Thyroid gland (tissue), 4 donors: ENCODE measurements at regions not wholly inside any gene's neighbourhood (a gene's known extent, or its start where the extent isn't known, plus 50 kb on each side); places are given as distances from the start of the nearest gene placed in this dataset.
A peak's percentile ranks its signal among the peaks of the same experiment; 100 is the strongest.
"Not testable (repeated sequence)": the region's sequence is repeated elsewhere in the genome, so short reads cannot be mapped to it uniquely, and the experiment has no call there.

Experiments
- DNase-seq, 2 donors: peaks; one replicate each; pipeline ENCODE4 v3.0.0-alpha.2; 2019
- H3K27ac ChIP-seq, 3 donors: fragments of 200-600 bp; sonication (generic); 1 replicate in 2 of 3; 2 replicates in 1 of 3; pipeline ENCODE4 v1.5.1; 2016 to 2019; ENCODE audit warnings: mild to moderate bottlenecking in 1 of 3, moderate library complexity in 1 of 3
- H3K27me3 ChIP-seq: fragments of 200-600 bp; sonication (generic); one replicate; pipeline ENCODE4 v1.5.1; 2019
- H3K36me3 ChIP-seq, 2 donors: fragments of 200-600 bp; sonication (generic); one replicate each; pipeline ENCODE4 v1.5.1; 2016 to 2019
- H3K4me1 ChIP-seq, 2 donors: fragments of 200-600 bp; sonication (generic); one replicate each; pipeline ENCODE4 v1.5.1; 2017 to 2019
- H3K4me3 ChIP-seq, 3 donors: fragments of 200-600 bp; sonication (generic); replicated peaks in 1 of 3; 1 replicate in 2 of 3; 2 replicates in 1 of 3; pipeline ENCODE4 v1.5.1; 2016; ENCODE audit warnings: mild to moderate bottlenecking in 1 of 3
- H3K9me3 ChIP-seq: fragments of 200-600 bp; sonication (generic); one replicate; pipeline ENCODE4 v1.5.1; 2017
- CTCF ChIP-seq, 6 experiments: fragments of 200-600 bp in 3 of 6; fragments of 450-650 bp in 3 of 6; sonication (generic) in 3 of 6; IDR thresholded peaks; one replicate each; pipeline ENCODE4 v1.5.1; 2016 to 2019; ENCODE audit warnings: antibody characterized with exemption in 6 of 6, mild to moderate bottlenecking in 2 of 6, inconsistent platforms in 1 of 6, moderate library complexity in 1 of 6
- POLR2A ChIP-seq, 2 donors: fragments of 450-650 bp; IDR thresholded peaks; one replicate each; pipeline ENCODE4 v1.6.1; 2017; ENCODE audit warnings: antibody characterized with exemption in 2 of 2, mild to moderate bottlenecking in 2 of 2, moderate library complexity in 1 of 2
- WGBS, 2 donors: methylation state at CpG; one replicate each; pipeline ENCODE4 v1.1.5; 2017; 5-methylcytosine and 5-hydroxymethylcytosine counted together
- intact Hi-C: fragments of 100-400 bp; cut with DNase I; formaldehyde crosslinking; loops from one replicate; pipeline ENCODE4 v1.15.1; 2023

GRCh38 chr17:70523426-70523825, 354.1 kb downstream of the KCNJ2 start:
- 84 to 89% methylated on average over 4 of the region's 4 CpGs for WGBS, 2 donors
- Histone ChIP-seq H3K9me3 (no peaks in the 10 kb centered on the region), H3K27ac (no peak overlapping the region), H3K4me1 (peaks cover 0 to 13% of the 10 kb centered on the region in 2 donors), H3K36me3 (no peaks in the 10 kb centered on the region), H3K27me3 (no peaks in the 10 kb centered on the region), H3K4me3 (no peak overlapping the region)
- intact Hi-C loops, result no loop called here
- TF ChIP-seq POLR2A (IDR thresholded peaks at IDR 0.05) (no peak), CTCF (IDR thresholded peaks at IDR 0.05) (no peak)
- DNase-seq, result no peak

GRCh38 chr17:70525035-70525434, 355.7 kb downstream of the KCNJ2 start:
- intact Hi-C loops, H3K9me3 ChIP-seq: not testable (repeated sequence)
- WGBS, 2 donors, result 98 to 99% methylated on average over 6 to 7 of the region's 7 CpGs

DNA sequence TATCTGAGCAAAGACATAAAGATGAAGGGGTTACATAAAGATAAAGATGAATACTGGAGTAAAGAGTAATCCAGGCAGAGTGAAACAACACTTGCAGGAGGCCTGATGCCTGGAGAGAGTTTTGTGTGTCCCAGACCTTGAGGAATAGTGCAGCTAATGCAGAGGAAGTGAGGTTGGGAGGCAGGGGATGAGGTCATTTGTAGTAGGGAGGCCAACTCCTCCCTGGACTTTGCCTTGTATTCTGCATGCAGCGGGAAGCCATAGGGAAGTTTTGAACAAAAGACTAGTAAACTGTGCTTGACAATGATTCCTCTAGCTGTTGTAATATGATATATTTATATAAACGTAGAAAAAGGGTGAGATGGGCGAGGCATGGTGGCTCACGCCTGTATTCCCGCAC, 356.6 kb downstream of the KCNJ2 start:
- Histone ChIP-seq H3K36me3 (no peaks in the 10 kb centered on the region), H3K27me3 (no peaks in the 10 kb centered on the region), H3K4me1 (peaks cover 0 to 13% of the 10 kb centered on the region in 2 donors), H3K27ac (no peak overlapping the region), H3K9me3 (no peaks in the 10 kb centered on the region), H3K4me3 (no peak overlapping the region)
- intact Hi-C loops, result no loop called here
- WGBS, 2 donors, result 90 to 97% methylated on average over 5 of the region's 5 CpGs
- DNase-seq, result no peak
- TF ChIP-seq POLR2A (IDR thresholded peaks at IDR 0.05), result no peak
- no peak for TF ChIP-seq CTCF (IDR thresholded peaks at IDR 0.05)

More at GRCh38 chr17:70525035-70525434, 355.7 kb downstream of the KCNJ2 start:
- H3K4me1 ChIP-seq, result peaks cover 0 to 13% of the 10 kb centered on the region in 2 donors
- DNase-seq, H3K27ac ChIP-seq, H3K4me3 ChIP-seq, H3K36me3 ChIP-seq, H3K27me3 ChIP-seq: not testable (repeated sequence)

GRCh38 chr17:70527364-70527888, 358.1 kb downstream of the KCNJ2 start:
- H3K27ac ChIP-seq, result no peak overlapping the region
- intact Hi-C loops, result no loop called here
- H3K4me3 ChIP-seq, result no peak overlapping the region
- no peaks in the 10 kb centered on the region for H3K9me3 ChIP-seq
- peak in 1 of 2 donors; percentile 1 for DNase-seq
- peaks cover 0 to 8% of the 10 kb centered on the region in 2 donors for H3K4me1 ChIP-seq
- no peaks in the 10 kb centered on the region for H3K36me3 ChIP-seq
- 60 to 78% methylated on average over 3 of the region's 3 CpGs for WGBS, 2 donors
- TF ChIP-seq POLR2A (IDR thresholded peaks at IDR 0.05) (no peak), CTCF (IDR thresholded peaks at IDR 0.05) (no peak)
- no peaks in the 10 kb centered on the region for H3K27me3 ChIP-seq

DNA sequence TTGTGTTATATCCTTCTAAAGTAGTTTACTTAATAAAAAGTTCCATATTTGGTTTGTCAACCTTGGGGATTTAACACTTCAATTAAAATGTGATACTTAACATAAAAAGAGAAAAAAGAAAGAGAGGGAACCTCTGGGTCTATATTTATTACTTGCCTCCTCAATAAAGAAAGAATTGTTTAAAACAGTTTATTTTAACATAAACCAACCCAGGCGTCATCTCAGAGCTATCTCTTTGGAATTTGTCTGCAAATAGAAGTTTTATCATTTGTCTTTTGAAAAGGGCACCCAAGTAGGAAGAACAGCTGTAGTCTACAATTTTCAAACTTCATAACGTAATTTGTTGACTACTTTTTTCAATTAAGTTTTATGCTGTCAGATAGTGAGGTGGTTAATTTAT, 364.1 kb downstream of the KCNJ2 start:
- Histone ChIP-seq H3K27ac (no peak overlapping the region), H3K36me3 (no peaks in the 10 kb centered on the region), H3K4me1 (no peaks in the 10 kb centered on the region), H3K9me3 (no peaks in the 10 kb centered on the region), H3K4me3 (no peak overlapping the region), H3K27me3 (no peaks in the 10 kb centered on the region)
- WGBS, 2 donors, result 81 to 88% methylated on average over 2 of the region's 2 CpGs
- intact Hi-C loops, result no loop called here
- TF ChIP-seq POLR2A (IDR thresholded peaks at IDR 0.05) (no peak), CTCF (IDR thresholded peaks at IDR 0.05) (no peak)
- no peak for DNase-seq

- H3K36me3 ChIP-seq, result no peaks in the 10 kb centered on the region
- intact Hi-C loops, result no loop called here
- no peak overlapping the region for H3K27ac ChIP-seq
- no peak for TF ChIP-seq CTCF (IDR thresholded peaks at IDR 0.05)
- no peak for TF ChIP-seq POLR2A (IDR thresholded peaks at IDR 0.05)
- H3K27me3 ChIP-seq, result no peaks in the 10 kb centered on the region
- no peaks in the 10 kb centered on the region for H3K4me1 ChIP-seq
- no peak overlapping the region for H3K4me3 ChIP-seq
- no peak for DNase-seq
- 94 to 95% methylated on average over 1 of the region's 1 CpG for WGBS, 2 donors
- no peaks in the 10 kb centered on the region for H3K9me3 ChIP-seq
These were observed 366.7 kb downstream of the KCNJ2 start for GRCh38 chr17:70535986-70536385.
